Ovary (tissue), 3 donors: ENCODE measurements at regions not wholly inside any gene's neighbourhood (a gene's known extent, or its start where the extent isn't known, plus 50 kb on each side); places are given as distances from the start of the nearest gene placed in this dataset.

Experiments
- CTCF ChIP-seq, 3 donors: fragments of 450-650 bp in 2 of 3; fragments of 200-600 bp in 1 of 3; IDR thresholded peaks; one replicate each; pipeline versions ENCODE4 v1.5.1 to v1.8.0; 2016 to 2022; ENCODE audit warnings: antibody characterized with exemption in 3 of 3, mild to moderate bottlenecking in 1 of 3
- EP300 ChIP-seq: sonication (generic); formaldehyde crosslinking; IDR thresholded peaks from one replicate; pipeline ENCODE4 v1.6.1; 2017; ENCODE audit warnings: antibody characterized with exemption
- donor health status: DM: no; HTN: no; CAD: no.

GRCh38 chr16:6252541-6252940, 1080.1 kb upstream of the RBFOX1 start:
- TF ChIP-seq CTCF (IDR thresholded peaks at IDR 0.05) = no peak
- no peak for TF ChIP-seq EP300
